HCT116 (cell line): ENCODE measurements at regions not wholly inside any gene's neighbourhood (a gene's known extent, or its start where the extent isn't known, plus 50 kb on each side); places are given as distances from the start of the nearest gene placed in this dataset.

Experiments
- ATAC-seq: fragments of 200-7000 bp; cut with Tn5 transposase; 2 replicates; pipeline ENCODE4 v1.9.1; 2020; ENCODE audit warnings: mild to moderate bottlenecking, moderate library complexity
- BruUV-seq: library from RNA; stranded (reverse); fragments of 400-500 nt; replicated peaks from 2 replicates; lab custom pipeline; 2021; lab: Mats Ljungman, UMichigan
- CTCF ChIA-PET: fragments of 300-600 bp; sonication (Branson Sonifier 250); formaldehyde crosslinking; loops from one replicate; lab custom pipeline; 2021; ENCODE audit warnings: antibody characterized with exemption; lab: Charles Lee
- POLR2A ChIA-PET: fragments of 300-600, 350-600 bp; sonication (Branson Sonifier 250); formaldehyde crosslinking; loops from one replicate; lab custom pipeline; 2021; ENCODE audit warnings: antibody characterized with exemption; lab: Charles Lee
- RAD21 ChIA-PET, 2 experiments: fragments of 300-600 bp; sonication (Branson Sonifier 250); formaldehyde crosslinking; loops; one replicate each; lab custom pipeline; 2023; ENCODE audit warnings: low total read pairs in 2 of 2; ENCODE audit not compliant: uncharacterized antibody in 2 of 2, unreplicated experiment in 2 of 2, low non-redundant PET in 1 of 2; lab: Charles Lee
- DNase-seq: peaks from one replicate; pipeline ENCODE4 v3.0.0-alpha.2; 2010; ENCODE audit warnings: low read depth, low spot score
- H2AFZ ChIP-seq: fragments of 200-600 bp; shearing (Covaris generic), sonication (generic); 2 replicates; pipeline ENCODE4 v1.6.1; 2017; ENCODE audit warnings: low read depth, mixed run types, mixed read lengths, antibody characterized with exemption, low read length; ENCODE audit not compliant: poor library complexity, severe bottlenecking
- H3K27ac ChIP-seq: 2 replicates; pipeline ENCODE4 v1.5.1; 2012; ENCODE audit warnings: low read depth, low read length
- H3K27me3 ChIP-seq: fragments of 200-600 bp; sonication (generic); 2 replicates; pipeline ENCODE4 v1.6.1; 2016; ENCODE audit warnings: mixed run types, low read length, mixed read lengths; ENCODE audit not compliant: insufficient read depth
- H3K36me3 ChIP-seq, 2 experiments: fragments of 200-500 bp in 1 of 2; fragments of 200-600 bp in 1 of 2; sonication (Bioruptor generic) in 1 of 2; sonication (generic) in 1 of 2; 2 replicates each; pipeline versions ENCODE4 v1.5.1 to v1.6.1; 2014 to 2016; ENCODE audit warnings: low read length in 2 of 2, inconsistent platforms in 1 of 2, mixed read lengths in 1 of 2, mixed run types in 1 of 2; ENCODE audit not compliant: insufficient read depth in 2 of 2, control insufficient read depth in 1 of 2
- H3K4me1 ChIP-seq, 2 experiments: fragments of 200-600 bp in 1 of 2; sonication (generic) in 1 of 2; 2 replicates each; pipeline versions ENCODE4 v1.5.1 to v1.6.1; 2012 to 2017; ENCODE audit warnings: low read length in 2 of 2, inconsistent platforms in 1 of 2, mild to moderate bottlenecking in 1 of 2, mixed read lengths in 1 of 2, mixed run types in 1 of 2, moderate library complexity in 1 of 2; ENCODE audit not compliant: insufficient read depth in 2 of 2, control insufficient read depth in 1 of 2
- H3K4me2 ChIP-seq: fragments of 200-600 bp; sonication (generic); 2 replicates; pipeline ENCODE4 v1.6.1; 2017; ENCODE audit warnings: mixed run types, low read length, mixed read lengths
- H3K4me3 ChIP-seq, 2 experiments: fragments of 200-600 bp in 1 of 2; sonication (generic) in 1 of 2; replicated peaks in 1 of 2; 2 replicates each; pipeline ENCODE4 v1.5.1; 2011 to 2016; ENCODE audit warnings: low read length in 2 of 2, control low read depth in 1 of 2, low read depth in 1 of 2, mild to moderate bottlenecking in 1 of 2, mixed read lengths in 1 of 2, mixed run types in 1 of 2
- H3K79me2 ChIP-seq: fragments of 200-600 bp; sonication (generic); 2 replicates; pipeline ENCODE4 v1.6.1; 2017; ENCODE audit warnings: mild to moderate bottlenecking, mixed run types, low read length, moderate library complexity, mixed read lengths; ENCODE audit not compliant: insufficient read depth
- H3K9ac ChIP-seq: fragments of 200-600 bp; sonication (generic); 2 replicates; pipeline ENCODE4 v1.6.1; 2016; ENCODE audit warnings: low read length, mixed read lengths
- H3K9me2 ChIP-seq: fragments of 200-600 bp; sonication (generic), shearing (Covaris generic); 2 replicates; pipeline ENCODE4 v1.6.1; 2017; ENCODE audit warnings: mixed run types, mild to moderate bottlenecking, moderate library complexity; ENCODE audit not compliant: insufficient read depth
- H3K9me3 ChIP-seq, 2 experiments: fragments of 200-500 bp in 1 of 2; fragments of 200-600 bp in 1 of 2; sonication (Bioruptor generic) in 1 of 2; sonication (generic) in 1 of 2; 2 replicates each; pipeline ENCODE4 v1.6.1; 2014 to 2017; ENCODE audit warnings: low read length in 2 of 2, mixed read lengths in 2 of 2, inconsistent platforms in 1 of 2, low read depth in 1 of 2, mild to moderate bottlenecking in 1 of 2, mixed run types in 1 of 2, moderate library complexity in 1 of 2; ENCODE audit not compliant: control insufficient read depth in 1 of 2, insufficient read depth in 1 of 2
- H4K20me1 ChIP-seq: fragments of 200-600 bp; sonication (generic), shearing (Covaris generic); 2 replicates; pipeline ENCODE4 v1.6.1; 2017; ENCODE audit warnings: mixed run types, mild to moderate bottlenecking, moderate library complexity; ENCODE audit not compliant: insufficient read depth
- CBX3 ChIP-seq: IDR thresholded peaks from 2 replicates; pipeline ENCODE4 v1.6.1; 2012; ENCODE audit warnings: low read depth
- CEBPB ChIP-seq: IDR thresholded peaks from 2 replicates; pipeline ENCODE4 v1.6.1; 2012; ENCODE audit warnings: low read depth
- EGR1 ChIP-seq: IDR thresholded peaks from 2 replicates; pipeline ENCODE4 v1.6.1; 2012; ENCODE audit warnings: low read depth
- ELF1 ChIP-seq: IDR thresholded peaks from 2 replicates; pipeline ENCODE4 v1.6.1; 2012; ENCODE audit warnings: low read depth, borderline replicate concordance
- EZH2 ChIP-seq: fragments of 200-600 bp; sonication (generic); IDR thresholded peaks from 2 replicates; pipeline ENCODE4 v1.6.1; 2017; ENCODE audit warnings: antibody characterized with exemption, mixed run types
- FOSL1 ChIP-seq: IDR thresholded peaks from 2 replicates; pipeline ENCODE4 v1.6.1; 2012; ENCODE audit warnings: low read depth
- POLR2A ChIP-seq: IDR thresholded peaks from 2 replicates; pipeline ENCODE4 v1.7.0; 2011; ENCODE audit warnings: borderline replicate concordance; ENCODE audit not compliant: insufficient read depth, insufficient read length; ENCODE audit errors: extremely low read depth
- POLR2AphosphoS5 ChIP-seq: IDR thresholded peaks from 2 replicates; pipeline ENCODE4 v1.6.1; 2011; ENCODE audit warnings: mild to moderate bottlenecking, low read depth, low read length, moderate library complexity
- SIN3A ChIP-seq: IDR thresholded peaks from 2 replicates; pipeline ENCODE4 v1.6.1; 2012; ENCODE audit warnings: low read depth
- SP1 ChIP-seq: IDR thresholded peaks from 2 replicates; pipeline ENCODE4 v1.6.1; 2012; ENCODE audit warnings: low read depth
- SRF ChIP-seq: IDR thresholded peaks from 2 replicates; pipeline ENCODE4 v1.6.1; 2012; ENCODE audit warnings: low read depth
- ZFX ChIP-seq: fragments of 450-650 bp; IDR thresholded peaks from 2 replicates; pipeline ENCODE4 v1.6.1; 2017
- ZNF274 ChIP-seq: fragments of 200-500 bp; sonication (Bioruptor generic); IDR thresholded peaks from 2 replicates; pipeline ENCODE4 v1.6.1; 2014; ENCODE audit warnings: mild to moderate bottlenecking, low read depth, low read length, inconsistent platforms
- intact Hi-C: fragments of 100-400 bp; cut with micrococcal nuclease; formaldehyde crosslinking; loops from 2 replicates; pipeline ENCODE4 v1.10.0; 2022
- TF ChIP-seq, protein P1 (sequence below): IDR thresholded peaks from 2 replicates; pipeline ENCODE4 v1.6.1; 2012
- TF ChIP-seq, protein P2 (sequence below), 3 experiments: fragments of 200-600 bp in 1 of 3; sonication (generic) in 1 of 3; IDR thresholded peaks in 2 of 3; conservative IDR thresholded peaks in 1 of 3; 2 replicates each; pipeline ENCODE4 v1.5.1; 2012 to 2017; ENCODE audit warnings: low read depth in 2 of 3, low read length in 2 of 3, antibody characterized with exemption in 1 of 3, borderline replicate concordance in 1 of 3, control low read depth in 1 of 3, mild to moderate bottlenecking in 1 of 3, mixed read lengths in 1 of 3, mixed run types in 1 of 3, moderate library complexity in 1 of 3; ENCODE audit not compliant: insufficient read depth in 1 of 3
- TF ChIP-seq, protein P3 (sequence below): IDR thresholded peaks from 2 replicates; pipeline ENCODE4 v1.6.1; 2012; ENCODE audit warnings: low read depth
- TF ChIP-seq, protein P4 (sequence below): IDR thresholded peaks from 2 replicates; pipeline ENCODE4 v1.6.1; 2012
- TF ChIP-seq, protein P5 (sequence below): IDR thresholded peaks from 2 replicates; pipeline ENCODE4 v1.6.1; 2011; ENCODE audit warnings: mild to moderate bottlenecking, low read length, moderate library complexity; ENCODE audit not compliant: insufficient replicate concordance; ENCODE audit errors: extremely low read depth

DNA sequence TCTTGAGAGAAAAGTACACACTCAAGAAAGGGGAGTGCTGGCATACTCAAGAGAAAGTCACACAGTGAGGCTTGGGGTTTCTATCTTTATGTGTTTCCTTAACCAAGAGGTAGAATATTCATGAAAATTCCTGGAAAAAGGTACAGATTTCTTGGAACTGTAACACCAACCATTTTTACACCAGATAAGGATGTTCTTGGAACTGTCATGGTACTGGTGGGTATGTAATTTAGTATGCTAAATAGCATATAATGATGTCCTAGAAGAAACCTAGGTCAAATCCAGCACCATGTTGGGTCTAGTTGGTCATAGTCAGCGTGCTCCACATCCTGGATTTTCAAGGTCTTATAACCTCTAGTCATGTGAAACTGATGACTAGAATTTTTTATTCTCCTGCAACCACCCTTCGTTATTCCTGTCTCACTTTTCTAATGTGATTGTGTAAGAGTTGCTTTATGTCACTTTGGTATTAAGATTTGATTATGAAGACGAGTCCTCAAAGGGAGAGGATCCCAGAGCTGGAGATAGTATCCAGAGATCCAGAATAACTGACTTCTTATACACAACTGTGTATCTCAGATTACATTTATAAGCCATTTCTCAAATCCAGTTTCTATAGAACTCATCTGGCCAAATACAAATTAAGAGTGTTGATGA lies 510.1 kb downstream of the TMTC2 start:
- H3K4me3 ChIP-seq, result no peak overlapping the region
- no peak overlapping the region for H3K4me2 ChIP-seq
- no peak overlapping the region for H3K9ac ChIP-seq
- intact Hi-C loops, result no loop called here
- no peak for DNase-seq
- no peaks in the 10 kb centered on the region for H3K9me2 ChIP-seq
- TF ChIP-seq EGR1 (no peak), ZFX (no peak), CEBPB (no peak), CBX3 (no peak), SIN3A (no peak), POLR2AphosphoS5 (no peak), ELF1 (no peak), SP1 (no peak), FOSL1 (no peak), EZH2 (no peak), POLR2A (no peak), ZNF274 (no peak), SRF (no peak)
- TF ChIP-seq, protein P1, sequence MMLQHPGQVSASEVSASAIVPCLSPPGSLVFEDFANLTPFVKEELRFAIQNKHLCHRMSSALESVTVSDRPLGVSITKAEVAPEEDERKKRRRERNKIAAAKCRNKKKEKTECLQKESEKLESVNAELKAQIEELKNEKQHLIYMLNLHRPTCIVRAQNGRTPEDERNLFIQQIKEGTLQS, result no peak
- TF ChIP-seq, protein P2, sequence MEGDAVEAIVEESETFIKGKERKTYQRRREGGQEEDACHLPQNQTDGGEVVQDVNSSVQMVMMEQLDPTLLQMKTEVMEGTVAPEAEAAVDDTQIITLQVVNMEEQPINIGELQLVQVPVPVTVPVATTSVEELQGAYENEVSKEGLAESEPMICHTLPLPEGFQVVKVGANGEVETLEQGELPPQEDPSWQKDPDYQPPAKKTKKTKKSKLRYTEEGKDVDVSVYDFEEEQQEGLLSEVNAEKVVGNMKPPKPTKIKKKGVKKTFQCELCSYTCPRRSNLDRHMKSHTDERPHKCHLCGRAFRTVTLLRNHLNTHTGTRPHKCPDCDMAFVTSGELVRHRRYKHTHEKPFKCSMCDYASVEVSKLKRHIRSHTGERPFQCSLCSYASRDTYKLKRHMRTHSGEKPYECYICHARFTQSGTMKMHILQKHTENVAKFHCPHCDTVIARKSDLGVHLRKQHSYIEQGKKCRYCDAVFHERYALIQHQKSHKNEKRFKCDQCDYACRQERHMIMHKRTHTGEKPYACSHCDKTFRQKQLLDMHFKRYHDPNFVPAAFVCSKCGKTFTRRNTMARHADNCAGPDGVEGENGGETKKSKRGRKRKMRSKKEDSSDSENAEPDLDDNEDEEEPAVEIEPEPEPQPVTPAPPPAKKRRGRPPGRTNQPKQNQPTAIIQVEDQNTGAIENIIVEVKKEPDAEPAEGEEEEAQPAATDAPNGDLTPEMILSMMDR (IDR thresholded peaks at IDR 0.05 in 2 of 3, conservative IDR thresholded peaks at IDR 0.05 in 1 of 3; ENCODE audit: borderline replicate concordance in 1 of 3, insufficient read depth in 1 of 3, low read depth in 2 of 3, low read length in 2 of 3), result no peak
- TF ChIP-seq, protein P3, sequence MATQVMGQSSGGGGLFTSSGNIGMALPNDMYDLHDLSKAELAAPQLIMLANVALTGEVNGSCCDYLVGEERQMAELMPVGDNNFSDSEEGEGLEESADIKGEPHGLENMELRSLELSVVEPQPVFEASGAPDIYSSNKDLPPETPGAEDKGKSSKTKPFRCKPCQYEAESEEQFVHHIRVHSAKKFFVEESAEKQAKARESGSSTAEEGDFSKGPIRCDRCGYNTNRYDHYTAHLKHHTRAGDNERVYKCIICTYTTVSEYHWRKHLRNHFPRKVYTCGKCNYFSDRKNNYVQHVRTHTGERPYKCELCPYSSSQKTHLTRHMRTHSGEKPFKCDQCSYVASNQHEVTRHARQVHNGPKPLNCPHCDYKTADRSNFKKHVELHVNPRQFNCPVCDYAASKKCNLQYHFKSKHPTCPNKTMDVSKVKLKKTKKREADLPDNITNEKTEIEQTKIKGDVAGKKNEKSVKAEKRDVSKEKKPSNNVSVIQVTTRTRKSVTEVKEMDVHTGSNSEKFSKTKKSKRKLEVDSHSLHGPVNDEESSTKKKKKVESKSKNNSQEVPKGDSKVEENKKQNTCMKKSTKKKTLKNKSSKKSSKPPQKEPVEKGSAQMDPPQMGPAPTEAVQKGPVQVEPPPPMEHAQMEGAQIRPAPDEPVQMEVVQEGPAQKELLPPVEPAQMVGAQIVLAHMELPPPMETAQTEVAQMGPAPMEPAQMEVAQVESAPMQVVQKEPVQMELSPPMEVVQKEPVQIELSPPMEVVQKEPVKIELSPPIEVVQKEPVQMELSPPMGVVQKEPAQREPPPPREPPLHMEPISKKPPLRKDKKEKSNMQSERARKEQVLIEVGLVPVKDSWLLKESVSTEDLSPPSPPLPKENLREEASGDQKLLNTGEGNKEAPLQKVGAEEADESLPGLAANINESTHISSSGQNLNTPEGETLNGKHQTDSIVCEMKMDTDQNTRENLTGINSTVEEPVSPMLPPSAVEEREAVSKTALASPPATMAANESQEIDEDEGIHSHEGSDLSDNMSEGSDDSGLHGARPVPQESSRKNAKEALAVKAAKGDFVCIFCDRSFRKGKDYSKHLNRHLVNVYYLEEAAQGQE, result no peak
- TF ChIP-seq, protein P4, sequence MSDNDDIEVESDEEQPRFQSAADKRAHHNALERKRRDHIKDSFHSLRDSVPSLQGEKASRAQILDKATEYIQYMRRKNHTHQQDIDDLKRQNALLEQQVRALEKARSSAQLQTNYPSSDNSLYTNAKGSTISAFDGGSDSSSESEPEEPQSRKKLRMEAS, result no peak
- TF ChIP-seq, protein P5, sequence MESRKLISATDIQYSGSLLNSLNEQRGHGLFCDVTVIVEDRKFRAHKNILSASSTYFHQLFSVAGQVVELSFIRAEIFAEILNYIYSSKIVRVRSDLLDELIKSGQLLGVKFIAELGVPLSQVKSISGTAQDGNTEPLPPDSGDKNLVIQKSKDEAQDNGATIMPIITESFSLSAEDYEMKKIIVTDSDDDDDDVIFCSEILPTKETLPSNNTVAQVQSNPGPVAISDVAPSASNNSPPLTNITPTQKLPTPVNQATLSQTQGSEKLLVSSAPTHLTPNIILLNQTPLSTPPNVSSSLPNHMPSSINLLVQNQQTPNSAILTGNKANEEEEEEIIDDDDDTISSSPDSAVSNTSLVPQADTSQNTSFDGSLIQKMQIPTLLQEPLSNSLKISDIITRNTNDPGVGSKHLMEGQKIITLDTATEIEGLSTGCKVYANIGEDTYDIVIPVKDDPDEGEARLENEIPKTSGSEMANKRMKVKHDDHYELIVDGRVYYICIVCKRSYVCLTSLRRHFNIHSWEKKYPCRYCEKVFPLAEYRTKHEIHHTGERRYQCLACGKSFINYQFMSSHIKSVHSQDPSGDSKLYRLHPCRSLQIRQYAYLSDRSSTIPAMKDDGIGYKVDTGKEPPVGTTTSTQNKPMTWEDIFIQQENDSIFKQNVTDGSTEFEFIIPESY, result no peak
- TF ChIP-seq, all 23 proteins: peak for 0
- no peaks in the 10 kb centered on the region for H3K36me3 ChIP-seq
- H2AFZ ChIP-seq, result no peak overlapping the region
- no peak for ATAC-seq
- no peaks in the 10 kb centered on the region for H3K27me3 ChIP-seq
- no peaks in the 10 kb centered on the region for H3K4me1 ChIP-seq
- H3K27ac ChIP-seq, result no peak overlapping the region
- H3K9me3 ChIP-seq, result no peaks in the 10 kb centered on the region
- ChIA-PET POLR2A (no interaction called here), CTCF (no interaction called here), RAD21 (no interaction called here)
- H3K79me2 ChIP-seq, result no peaks in the 10 kb centered on the region
- no peaks in the 10 kb centered on the region for H4K20me1 ChIP-seq
- BruUV-seq, result no TSS peak
